ENCODE measurements at regions not wholly inside any gene's neighbourhood (a gene's known extent, or its start where the extent isn't known, plus 50 kb on each side); places are given as distances from the start of the nearest gene placed in this dataset.

DNA sequence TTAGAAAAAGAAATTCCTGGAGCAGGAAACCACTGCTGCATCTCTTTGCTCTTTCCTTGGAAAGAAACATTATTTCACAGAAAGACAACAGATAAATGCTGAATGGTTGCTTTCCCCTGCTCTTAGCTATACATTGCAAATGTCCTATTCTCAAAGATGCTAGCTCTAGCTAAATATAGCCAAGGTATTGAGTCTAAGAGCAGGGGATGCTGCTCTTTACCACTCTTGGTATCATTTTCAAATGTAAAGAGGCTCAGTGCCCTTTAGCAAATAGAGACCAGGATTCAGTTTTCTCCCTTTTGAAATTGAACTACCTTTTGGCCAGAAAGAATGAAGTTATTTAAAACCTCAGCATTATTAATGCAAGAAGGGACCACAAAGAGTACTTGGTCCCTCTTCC, 104.0 kb upstream of the FUT8 start:
- DNase-seq (no peak), ATAC-seq (replicated peaks in 1 of 2) (no peak)
- Mint-ChIP-seq H3K36me3 (ENCODE audit: insufficient read depth in 2 of 2) (peaks cover 0 to 3% of the 10 kb centered on the region in 2 donors), H3K27ac (no peak overlapping the region), H3K4me1 (ENCODE audit: low read depth) (peaks cover 37% of the 10 kb centered on the region), H3K9me3 (no peaks in the 10 kb centered on the region), H3K4me3 (no peak overlapping the region), H3K27me3 (ENCODE audit: low read depth) (no peaks in the 10 kb centered on the region)

DNA sequence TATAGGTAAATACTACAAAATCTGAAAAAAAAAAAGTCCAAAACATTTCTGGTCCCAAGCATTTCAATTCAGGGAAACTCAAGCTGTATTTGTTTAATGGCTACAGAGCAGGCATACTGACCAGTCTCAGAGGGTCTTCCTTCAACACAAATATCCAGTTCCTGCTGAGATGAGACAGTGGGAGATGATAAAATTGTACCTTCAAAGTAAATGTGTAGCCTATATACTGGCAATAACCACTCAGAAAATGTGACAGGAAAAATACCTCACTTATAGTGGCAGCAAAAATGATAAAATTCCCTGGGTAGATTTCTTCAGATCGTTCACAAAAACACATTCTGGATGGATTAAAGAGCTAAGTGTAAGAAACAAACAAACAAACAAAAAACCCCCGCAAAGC, 102.0 kb upstream of the FUT8 start:
- no peak for ATAC-seq (replicated peaks in 1 of 2)
- H3K9me3 Mint-ChIP-seq, result no peaks in the 10 kb centered on the region
- H3K4me1 Mint-ChIP-seq (ENCODE audit: low read depth), result peaks cover 26% of the 10 kb centered on the region
- H3K27ac Mint-ChIP-seq, result no peak overlapping the region
- H3K4me3 Mint-ChIP-seq, result no peak overlapping the region
- no peaks in the 10 kb centered on the region for H3K27me3 Mint-ChIP-seq (ENCODE audit: low read depth)
- peaks cover 0 to 3% of the 10 kb centered on the region in 2 donors for H3K36me3 Mint-ChIP-seq (ENCODE audit: insufficient read depth in 2 of 2)
- DNase-seq, result no peak

DNA sequence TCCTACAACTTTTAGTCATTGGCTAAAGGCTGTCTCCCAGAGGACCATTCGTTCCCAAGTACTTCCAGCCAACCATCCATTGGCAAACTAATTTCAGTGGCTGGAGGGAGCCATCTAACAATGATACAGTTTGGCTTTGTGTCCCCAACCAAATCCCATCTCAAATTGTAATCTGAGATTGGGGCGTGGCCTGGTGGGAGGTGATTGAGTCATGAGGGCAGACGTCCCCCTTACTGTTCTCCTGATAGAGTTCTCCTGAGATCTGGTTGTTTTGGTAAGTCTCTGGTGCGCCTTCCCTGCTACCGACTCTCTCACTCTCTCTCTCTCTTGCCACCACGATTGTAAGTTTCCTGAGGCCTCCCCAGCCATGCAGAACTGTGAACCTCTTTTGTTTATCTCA, 99.7 kb upstream of the FUT8 start:
- ATAC-seq (replicated peaks in 1 of 2), result no peak
- Mint-ChIP-seq H3K4me1 (ENCODE audit: low read depth) (peaks cover 18% of the 10 kb centered on the region), H3K27ac (no peak overlapping the region), H3K27me3 (ENCODE audit: low read depth) (no peaks in the 10 kb centered on the region), H3K36me3 (ENCODE audit: insufficient read depth in 2 of 2) (peaks cover 2 to 4% of the 10 kb centered on the region in 2 donors), H3K4me3 (no peak overlapping the region), H3K9me3 (peaks cover 1 to 3% of the 10 kb centered on the region in 2 donors)
- no peak for DNase-seq

- peaks cover 2% of the 10 kb centered on the region in 2 donors for H3K36me3 Mint-ChIP-seq (ENCODE audit: insufficient read depth in 2 of 2)
- DNase-seq (no peak), ATAC-seq (replicated peaks in 1 of 2) (peak in 1 of 2 donors; percentile 31)
- no peaks in the 10 kb centered on the region for H3K27me3 Mint-ChIP-seq (ENCODE audit: low read depth)
- peak overlapping the region in 1 of 2 donors; percentile 27 for H3K4me3 Mint-ChIP-seq
- peaks cover 66% of the 10 kb centered on the region for H3K4me1 Mint-ChIP-seq (ENCODE audit: low read depth)
- no peak overlapping the region for H3K27ac Mint-ChIP-seq
- peaks cover 1 to 3% of the 10 kb centered on the region in 2 donors for H3K9me3 Mint-ChIP-seq
These were observed 93.7 kb upstream of the FUT8 start for GRCh38 chr14:65318636-65319506.

- DNase-seq, result no peak
- peak; percentile 32 to 34 for ATAC-seq (replicated peaks in 1 of 2)
- no peaks in the 10 kb centered on the region for H3K27me3 Mint-ChIP-seq (ENCODE audit: low read depth)
These were observed 91.7 kb upstream of the FUT8 start for GRCh38 chr14:65320661-65321308.

DNA sequence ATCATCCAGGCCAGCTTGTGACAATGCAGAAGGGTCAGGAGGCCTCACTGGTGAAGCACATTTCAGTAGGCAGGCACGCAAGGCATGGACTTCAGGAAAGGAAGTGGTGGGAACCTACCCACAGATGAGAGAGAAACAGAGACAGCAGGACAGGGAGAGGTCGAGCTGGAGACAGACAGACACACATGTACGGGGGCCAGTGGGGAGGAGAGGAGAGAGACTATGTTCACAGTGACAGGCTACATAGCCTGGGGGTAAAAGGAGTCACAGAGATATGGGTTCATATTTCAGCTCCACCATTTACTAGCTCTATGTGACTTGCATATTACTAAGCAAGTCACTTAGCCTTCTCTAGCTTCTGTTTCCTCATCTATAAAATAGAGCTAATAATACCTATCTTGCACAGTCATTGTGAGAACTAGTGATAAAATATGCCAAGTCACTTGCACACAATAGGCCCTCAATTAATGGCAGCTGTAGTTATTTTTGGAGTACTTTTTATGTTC, 91.1 kb upstream of the FUT8 start:
- ATAC-seq (replicated peaks in 1 of 2), result peak; percentile 71 to 85
- peak overlapping the region; percentile 52 for H3K27ac Mint-ChIP-seq

More at GRCh38 chr14:65320661-65321308, 91.7 kb upstream of the FUT8 start:
- Mint-ChIP-seq H3K9me3 (peaks cover 1 to 3% of the 10 kb centered on the region in 2 donors), H3K36me3 (ENCODE audit: insufficient read depth in 2 of 2) (peaks cover 2% of the 10 kb centered on the region in 2 donors), H3K27ac (peak overlapping the region; percentile 52), H3K4me1 (ENCODE audit: low read depth) (peaks cover 57% of the 10 kb centered on the region), H3K4me3 (peak overlapping the region; percentile 55 to 60)

GRCh38 chr14:65329481-65329880, 83.0 kb upstream of the FUT8 start:
- Mint-ChIP-seq H3K36me3 (ENCODE audit: insufficient read depth in 2 of 2) (no peaks in the 10 kb centered on the region), H3K4me3 (no peak overlapping the region), H3K4me1 (ENCODE audit: low read depth) (peaks cover 17% of the 10 kb centered on the region), H3K27me3 (ENCODE audit: low read depth) (no peaks in the 10 kb centered on the region), H3K9me3 (no peaks in the 10 kb centered on the region), H3K27ac (no peak overlapping the region)
- no peak for ATAC-seq (replicated peaks in 1 of 2)
- no peak for DNase-seq

More for the DNA sequence above, 91.1 kb upstream of the FUT8 start:
- peak; percentile 23 to 27 for DNase-seq
- Mint-ChIP-seq H3K27me3 (ENCODE audit: low read depth) (no peaks in the 10 kb centered on the region), H3K9me3 (peaks cover 1 to 3% of the 10 kb centered on the region in 2 donors), H3K36me3 (ENCODE audit: insufficient read depth in 2 of 2) (peaks cover 0 to 2% of the 10 kb centered on the region in 2 donors), H3K4me3 (peak overlapping the region; percentile 55 to 60), H3K4me1 (ENCODE audit: low read depth) (peaks cover 57% of the 10 kb centered on the region)

- no peaks in the 10 kb centered on the region for H3K27me3 Mint-ChIP-seq (ENCODE audit: low read depth)
- no peak overlapping the region for H3K4me3 Mint-ChIP-seq
- no peaks in the 10 kb centered on the region for H3K9me3 Mint-ChIP-seq
- peaks cover 21% of the 10 kb centered on the region for H3K4me1 Mint-ChIP-seq (ENCODE audit: low read depth)
- DNase-seq (no peak), ATAC-seq (replicated peaks in 1 of 2) (no peak)
- H3K36me3 Mint-ChIP-seq (ENCODE audit: insufficient read depth in 2 of 2), result no peaks in the 10 kb centered on the region
- no peak overlapping the region for H3K27ac Mint-ChIP-seq
These were observed 82.6 kb upstream of the FUT8 start for GRCh38 chr14:65329911-65330310.

GRCh38 chr14:65330416-65330815, 82.1 kb upstream of the FUT8 start:
- H3K4me1 Mint-ChIP-seq (ENCODE audit: low read depth), result peaks cover 26% of the 10 kb centered on the region
- no peak for ATAC-seq (replicated peaks in 1 of 2)
- no peaks in the 10 kb centered on the region for H3K36me3 Mint-ChIP-seq (ENCODE audit: insufficient read depth in 2 of 2)
- no peaks in the 10 kb centered on the region for H3K27me3 Mint-ChIP-seq (ENCODE audit: low read depth)
- DNase-seq, result no peak
- no peak overlapping the region for H3K4me3 Mint-ChIP-seq
- H3K27ac Mint-ChIP-seq, result no peak overlapping the region
- H3K9me3 Mint-ChIP-seq, result no peaks in the 10 kb centered on the region

- no peak overlapping the region for H3K27ac Mint-ChIP-seq
- no peak overlapping the region for H3K4me3 Mint-ChIP-seq
- H3K9me3 Mint-ChIP-seq, result no peaks in the 10 kb centered on the region
- DNase-seq (no peak), ATAC-seq (replicated peaks in 1 of 2) (no peak)
- peaks cover 35% of the 10 kb centered on the region for H3K4me1 Mint-ChIP-seq (ENCODE audit: low read depth)
- peaks cover 1 to 3% of the 10 kb centered on the region in 2 donors for H3K36me3 Mint-ChIP-seq (ENCODE audit: insufficient read depth in 2 of 2)
- H3K27me3 Mint-ChIP-seq (ENCODE audit: low read depth), result no peaks in the 10 kb centered on the region
These were observed 80.9 kb upstream of the FUT8 start for GRCh38 chr14:65331652-65332051.

- ATAC-seq (replicated peaks in 1 of 2) (no peak), DNase-seq (no peak)
- Mint-ChIP-seq H3K9me3 (no peaks in the 10 kb centered on the region), H3K4me3 (no peak overlapping the region), H3K27ac (no peak overlapping the region), H3K36me3 (ENCODE audit: insufficient read depth in 2 of 2) (peaks cover 1 to 3% of the 10 kb centered on the region in 2 donors), H3K27me3 (ENCODE audit: low read depth) (no peaks in the 10 kb centered on the region), H3K4me1 (ENCODE audit: low read depth) (peaks cover 38% of the 10 kb centered on the region)
These were observed 80.2 kb upstream of the FUT8 start for GRCh38 chr14:65332141-65332871.

GRCh38 chr14:65333943-65334687, 78.4 kb upstream of the FUT8 start:
- ATAC-seq (replicated peaks in 1 of 2) (no peak), DNase-seq (no peak)
- H3K36me3 Mint-ChIP-seq (ENCODE audit: insufficient read depth in 2 of 2), result peaks cover 3% of the 10 kb centered on the region in 2 donors
- H3K9me3 Mint-ChIP-seq, result no peaks in the 10 kb centered on the region
- peaks cover 55% of the 10 kb centered on the region for H3K4me1 Mint-ChIP-seq (ENCODE audit: low read depth)
- peak overlapping the region in 1 of 2 donors; percentile 37 for H3K4me3 Mint-ChIP-seq
- H3K27ac Mint-ChIP-seq, result no peak overlapping the region
- no peaks in the 10 kb centered on the region for H3K27me3 Mint-ChIP-seq (ENCODE audit: low read depth)
